HL-60 (cell line): ENCODE measurements at regions not wholly inside any gene's neighbourhood (a gene's known extent, or its start where the extent isn't known, plus 50 kb on each side); places are given as distances from the start of the nearest gene placed in this dataset.

Source experiments
- DNase-seq, 2 experiments: peaks; one replicate each; pipeline ENCODE4 v3.0.0-alpha.2; 2010 to 2020; ENCODE audit warnings: low read depth in 1 of 2, low spot score in 1 of 2
- H3K27ac ChIP-seq: fragments of 250-450 bp; sonication (Bioruptor Pico); replicated peaks from 2 replicates; pipeline ENCODE4 v1.5.1; 2020; ENCODE audit warnings: mild to moderate bottlenecking, moderate library complexity
- H3K27me3 ChIP-seq: fragments of 250-450 bp; sonication (Bioruptor Pico); 2 replicates; pipeline ENCODE4 v1.5.1; 2021; ENCODE audit warnings: mild to moderate bottlenecking, moderate library complexity; ENCODE audit not compliant: insufficient read depth, poor library complexity, severe bottlenecking
- H3K4me3 ChIP-seq: replicated peaks from 2 replicates; pipeline ENCODE4 v1.5.1; 2011; ENCODE audit warnings: mild to moderate bottlenecking, control low read depth, low read length; ENCODE audit not compliant: insufficient read depth
- GABPA ChIP-seq: IDR thresholded peaks from 2 replicates; pipeline ENCODE4 v1.6.1; 2012; ENCODE audit warnings: low read depth
- POLR2AphosphoS5 ChIP-seq: IDR thresholded peaks from 2 replicates; pipeline ENCODE4 v1.6.1; 2012; ENCODE audit warnings: low read depth
- SPI1 ChIP-seq: IDR thresholded peaks from 2 replicates; pipeline ENCODE4 v1.6.1; 2012; ENCODE audit warnings: low read depth, mild to moderate bottlenecking, borderline replicate concordance
- TF ChIP-seq, protein P1 (sequence below): IDR thresholded peaks from 2 replicates; pipeline ENCODE4 v1.6.1; 2012; ENCODE audit warnings: low read depth; ENCODE audit not compliant: insufficient replicate concordance
- TF ChIP-seq, protein P2 (sequence below): IDR thresholded peaks from one replicate; pipeline ENCODE4 v1.5.1; 2011; ENCODE audit warnings: low read length, control low read depth, inconsistent platforms; ENCODE audit not compliant: insufficient read depth

DNA sequence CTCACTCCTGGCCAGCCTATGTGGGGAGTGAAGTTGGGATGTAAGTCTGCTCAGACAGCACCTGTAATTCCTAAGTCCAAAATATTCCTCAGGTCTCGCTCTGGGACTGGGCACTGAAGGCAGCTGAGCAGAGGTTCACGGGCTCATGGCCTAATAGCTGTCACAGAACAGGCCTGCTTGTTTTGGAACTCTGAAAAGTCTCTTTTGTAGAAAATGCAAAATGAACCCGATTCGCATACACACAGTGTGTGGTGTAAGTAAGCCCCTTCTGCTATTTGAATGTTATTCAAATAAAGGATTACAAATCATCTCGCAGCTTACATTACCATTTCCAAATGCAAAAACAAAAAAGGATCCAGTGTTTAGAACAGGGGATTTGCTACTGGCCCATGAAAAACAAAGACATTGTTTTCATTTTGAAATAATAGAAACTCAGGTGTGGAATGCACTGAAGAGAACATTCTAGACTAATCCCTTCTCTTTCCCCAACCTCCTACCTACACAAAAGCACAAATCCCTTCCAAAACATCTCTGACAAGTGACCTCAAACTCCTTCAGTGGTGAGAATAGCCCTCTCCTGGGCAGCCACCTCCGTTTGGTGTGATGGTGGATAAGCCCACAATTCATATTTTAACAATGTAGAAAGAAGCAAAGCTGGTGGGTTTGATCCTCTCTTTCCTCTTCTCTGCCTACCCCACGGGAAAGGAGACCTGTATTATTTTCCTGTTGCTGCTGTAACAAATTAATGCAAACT is 118.3 kb upstream of the NCK2 start:
- Histone ChIP-seq H3K27ac (no peak overlapping the region), H3K27me3 (peaks cover 5% of the 10 kb centered on the region), H3K4me3 (no peak overlapping the region)
- DNase-seq: no peak
- TF ChIP-seq, protein P1, sequence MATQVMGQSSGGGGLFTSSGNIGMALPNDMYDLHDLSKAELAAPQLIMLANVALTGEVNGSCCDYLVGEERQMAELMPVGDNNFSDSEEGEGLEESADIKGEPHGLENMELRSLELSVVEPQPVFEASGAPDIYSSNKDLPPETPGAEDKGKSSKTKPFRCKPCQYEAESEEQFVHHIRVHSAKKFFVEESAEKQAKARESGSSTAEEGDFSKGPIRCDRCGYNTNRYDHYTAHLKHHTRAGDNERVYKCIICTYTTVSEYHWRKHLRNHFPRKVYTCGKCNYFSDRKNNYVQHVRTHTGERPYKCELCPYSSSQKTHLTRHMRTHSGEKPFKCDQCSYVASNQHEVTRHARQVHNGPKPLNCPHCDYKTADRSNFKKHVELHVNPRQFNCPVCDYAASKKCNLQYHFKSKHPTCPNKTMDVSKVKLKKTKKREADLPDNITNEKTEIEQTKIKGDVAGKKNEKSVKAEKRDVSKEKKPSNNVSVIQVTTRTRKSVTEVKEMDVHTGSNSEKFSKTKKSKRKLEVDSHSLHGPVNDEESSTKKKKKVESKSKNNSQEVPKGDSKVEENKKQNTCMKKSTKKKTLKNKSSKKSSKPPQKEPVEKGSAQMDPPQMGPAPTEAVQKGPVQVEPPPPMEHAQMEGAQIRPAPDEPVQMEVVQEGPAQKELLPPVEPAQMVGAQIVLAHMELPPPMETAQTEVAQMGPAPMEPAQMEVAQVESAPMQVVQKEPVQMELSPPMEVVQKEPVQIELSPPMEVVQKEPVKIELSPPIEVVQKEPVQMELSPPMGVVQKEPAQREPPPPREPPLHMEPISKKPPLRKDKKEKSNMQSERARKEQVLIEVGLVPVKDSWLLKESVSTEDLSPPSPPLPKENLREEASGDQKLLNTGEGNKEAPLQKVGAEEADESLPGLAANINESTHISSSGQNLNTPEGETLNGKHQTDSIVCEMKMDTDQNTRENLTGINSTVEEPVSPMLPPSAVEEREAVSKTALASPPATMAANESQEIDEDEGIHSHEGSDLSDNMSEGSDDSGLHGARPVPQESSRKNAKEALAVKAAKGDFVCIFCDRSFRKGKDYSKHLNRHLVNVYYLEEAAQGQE: no peak
- TF ChIP-seq, protein P2, sequence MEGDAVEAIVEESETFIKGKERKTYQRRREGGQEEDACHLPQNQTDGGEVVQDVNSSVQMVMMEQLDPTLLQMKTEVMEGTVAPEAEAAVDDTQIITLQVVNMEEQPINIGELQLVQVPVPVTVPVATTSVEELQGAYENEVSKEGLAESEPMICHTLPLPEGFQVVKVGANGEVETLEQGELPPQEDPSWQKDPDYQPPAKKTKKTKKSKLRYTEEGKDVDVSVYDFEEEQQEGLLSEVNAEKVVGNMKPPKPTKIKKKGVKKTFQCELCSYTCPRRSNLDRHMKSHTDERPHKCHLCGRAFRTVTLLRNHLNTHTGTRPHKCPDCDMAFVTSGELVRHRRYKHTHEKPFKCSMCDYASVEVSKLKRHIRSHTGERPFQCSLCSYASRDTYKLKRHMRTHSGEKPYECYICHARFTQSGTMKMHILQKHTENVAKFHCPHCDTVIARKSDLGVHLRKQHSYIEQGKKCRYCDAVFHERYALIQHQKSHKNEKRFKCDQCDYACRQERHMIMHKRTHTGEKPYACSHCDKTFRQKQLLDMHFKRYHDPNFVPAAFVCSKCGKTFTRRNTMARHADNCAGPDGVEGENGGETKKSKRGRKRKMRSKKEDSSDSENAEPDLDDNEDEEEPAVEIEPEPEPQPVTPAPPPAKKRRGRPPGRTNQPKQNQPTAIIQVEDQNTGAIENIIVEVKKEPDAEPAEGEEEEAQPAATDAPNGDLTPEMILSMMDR: no peak
- TF ChIP-seq POLR2AphosphoS5 (no peak), GABPA (no peak), SPI1 (no peak)

DNA sequence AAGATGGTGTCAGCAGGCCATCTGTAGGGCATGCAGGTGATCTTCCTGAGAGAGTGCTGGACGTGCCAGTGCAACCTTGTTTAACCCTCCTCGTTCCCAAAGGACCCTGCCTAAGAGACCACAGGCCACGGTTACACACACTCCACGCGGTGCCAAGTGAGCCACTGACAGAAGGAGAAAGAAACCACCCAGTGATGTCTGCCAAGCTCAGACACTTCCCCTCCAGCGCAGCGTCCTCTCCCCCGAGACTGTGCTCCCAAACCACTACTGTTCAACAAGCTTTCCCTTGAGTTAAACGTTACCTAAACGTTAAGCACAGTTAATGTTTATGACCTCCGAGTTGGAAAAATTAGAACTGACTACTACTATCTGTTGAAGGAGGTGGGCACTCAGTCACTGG is 119.1 kb upstream of the NCK2 start:
- no peak overlapping the region for H3K4me3 ChIP-seq
- no peak overlapping the region for H3K27ac ChIP-seq
- TF ChIP-seq, protein P2: no peak
- no peak for TF ChIP-seq SPI1
- no peak for TF ChIP-seq GABPA
- TF ChIP-seq, protein P1: no peak
- no peak for TF ChIP-seq POLR2AphosphoS5
- peaks cover 5% of the 10 kb centered on the region for H3K27me3 ChIP-seq
- no peak for DNase-seq

DNA sequence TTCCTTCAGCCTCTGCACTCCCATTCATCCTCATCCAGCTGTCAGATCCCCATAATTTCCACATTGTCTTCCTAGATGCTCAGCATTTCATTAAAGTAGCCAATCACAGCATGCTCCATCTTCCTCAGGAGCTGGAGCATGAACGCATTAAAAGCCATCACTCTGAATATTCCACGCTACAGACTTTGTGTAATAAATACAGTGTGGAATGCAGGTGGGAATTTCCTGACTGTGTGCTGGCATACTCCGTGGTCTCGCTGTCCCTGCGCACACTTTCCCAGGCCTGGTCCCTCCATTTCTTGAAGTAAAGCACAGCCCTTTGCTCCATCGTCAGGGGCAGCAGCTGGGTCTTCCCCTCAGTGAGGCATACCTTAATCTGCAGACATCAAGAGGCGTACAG is 123.7 kb upstream of the NCK2 start:
- TF ChIP-seq SPI1 (no peak), POLR2AphosphoS5 (no peak)
- H3K27me3 ChIP-seq: peaks cover 5% of the 10 kb centered on the region
- no peak overlapping the region for H3K27ac ChIP-seq
- no peak for DNase-seq
- H3K4me3 ChIP-seq: no peak overlapping the region

DNA sequence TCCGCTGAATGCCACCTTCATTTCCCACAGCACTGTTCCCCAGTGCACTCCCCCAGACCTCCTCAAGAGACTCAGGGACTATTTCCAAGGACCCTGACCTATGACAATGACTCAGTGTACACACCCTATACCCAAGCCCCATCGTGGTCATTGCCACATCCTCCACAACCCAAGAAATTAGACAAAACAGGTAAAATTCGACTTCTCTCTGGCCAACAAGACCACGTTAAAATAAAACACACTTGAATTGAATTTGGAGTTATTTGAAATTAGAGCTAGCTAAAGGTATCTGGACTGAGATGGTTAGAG is 126.4 kb upstream of the NCK2 start:
- Histone ChIP-seq H3K4me3 (no peak overlapping the region), H3K27me3 (no peaks in the 10 kb centered on the region), H3K27ac (no peak overlapping the region)
- DNase-seq: no peak
- no peak for TF ChIP-seq SPI1
- TF ChIP-seq POLR2AphosphoS5: no peak
- TF ChIP-seq GABPA: no peak
- TF ChIP-seq, protein P1: no peak
- TF ChIP-seq, protein P2: no peak
